ENCODE measurements at regions not wholly inside any gene's neighbourhood (a gene's known extent, or its start where the extent isn't known, plus 50 kb on each side); places are given as distances from the start of the nearest gene placed in this dataset.

DNA sequence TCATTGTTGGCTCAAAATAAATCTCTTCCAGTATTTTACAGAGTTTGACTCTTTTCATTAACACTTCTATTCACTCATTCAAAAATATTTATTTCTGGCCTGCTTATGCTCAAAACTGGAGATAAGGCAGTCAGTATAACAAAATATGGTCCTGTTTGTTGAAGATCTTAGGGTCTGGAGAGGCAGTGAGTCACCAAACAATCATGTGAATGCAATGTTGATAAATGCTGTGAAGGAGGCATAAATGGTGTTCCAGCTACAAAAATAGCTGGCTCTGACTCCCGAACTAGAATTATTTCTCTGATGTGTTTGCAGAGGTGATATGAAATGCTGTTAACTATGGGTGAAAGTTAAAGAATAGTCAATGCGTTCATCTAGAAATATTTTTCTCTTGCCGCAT, 390.6 kb downstream of the AASDHPPT start:
- TF ChIP-seq, protein P1, sequence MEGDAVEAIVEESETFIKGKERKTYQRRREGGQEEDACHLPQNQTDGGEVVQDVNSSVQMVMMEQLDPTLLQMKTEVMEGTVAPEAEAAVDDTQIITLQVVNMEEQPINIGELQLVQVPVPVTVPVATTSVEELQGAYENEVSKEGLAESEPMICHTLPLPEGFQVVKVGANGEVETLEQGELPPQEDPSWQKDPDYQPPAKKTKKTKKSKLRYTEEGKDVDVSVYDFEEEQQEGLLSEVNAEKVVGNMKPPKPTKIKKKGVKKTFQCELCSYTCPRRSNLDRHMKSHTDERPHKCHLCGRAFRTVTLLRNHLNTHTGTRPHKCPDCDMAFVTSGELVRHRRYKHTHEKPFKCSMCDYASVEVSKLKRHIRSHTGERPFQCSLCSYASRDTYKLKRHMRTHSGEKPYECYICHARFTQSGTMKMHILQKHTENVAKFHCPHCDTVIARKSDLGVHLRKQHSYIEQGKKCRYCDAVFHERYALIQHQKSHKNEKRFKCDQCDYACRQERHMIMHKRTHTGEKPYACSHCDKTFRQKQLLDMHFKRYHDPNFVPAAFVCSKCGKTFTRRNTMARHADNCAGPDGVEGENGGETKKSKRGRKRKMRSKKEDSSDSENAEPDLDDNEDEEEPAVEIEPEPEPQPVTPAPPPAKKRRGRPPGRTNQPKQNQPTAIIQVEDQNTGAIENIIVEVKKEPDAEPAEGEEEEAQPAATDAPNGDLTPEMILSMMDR (IDR thresholded peaks at IDR 0.05; ENCODE audit: low read depth, low read length, missing input control): no peak
- TF ChIP-seq FOXA1 (IDR thresholded peaks at IDR 0.05) (no peak), ZBTB33 (IDR thresholded peaks at IDR 0.05) (no peak), RAD21 (IDR thresholded peaks at IDR 0.05) (no peak), RXRA (IDR thresholded peaks at IDR 0.05) (no peak), EGR1 (IDR thresholded peaks at IDR 0.05; ENCODE audit: low read depth in 2 of 2) (no peak), ATF3 (IDR thresholded peaks at IDR 0.05) (no peak), SP1 (IDR thresholded peaks at IDR 0.05) (no peak), TAF1 (conservative IDR thresholded peaks at IDR 0.05) (no peak), JUND (IDR thresholded peaks at IDR 0.05) (no peak), YY1 (IDR thresholded peaks at IDR 0.05) (no peak)
- TF ChIP-seq, protein P2, sequence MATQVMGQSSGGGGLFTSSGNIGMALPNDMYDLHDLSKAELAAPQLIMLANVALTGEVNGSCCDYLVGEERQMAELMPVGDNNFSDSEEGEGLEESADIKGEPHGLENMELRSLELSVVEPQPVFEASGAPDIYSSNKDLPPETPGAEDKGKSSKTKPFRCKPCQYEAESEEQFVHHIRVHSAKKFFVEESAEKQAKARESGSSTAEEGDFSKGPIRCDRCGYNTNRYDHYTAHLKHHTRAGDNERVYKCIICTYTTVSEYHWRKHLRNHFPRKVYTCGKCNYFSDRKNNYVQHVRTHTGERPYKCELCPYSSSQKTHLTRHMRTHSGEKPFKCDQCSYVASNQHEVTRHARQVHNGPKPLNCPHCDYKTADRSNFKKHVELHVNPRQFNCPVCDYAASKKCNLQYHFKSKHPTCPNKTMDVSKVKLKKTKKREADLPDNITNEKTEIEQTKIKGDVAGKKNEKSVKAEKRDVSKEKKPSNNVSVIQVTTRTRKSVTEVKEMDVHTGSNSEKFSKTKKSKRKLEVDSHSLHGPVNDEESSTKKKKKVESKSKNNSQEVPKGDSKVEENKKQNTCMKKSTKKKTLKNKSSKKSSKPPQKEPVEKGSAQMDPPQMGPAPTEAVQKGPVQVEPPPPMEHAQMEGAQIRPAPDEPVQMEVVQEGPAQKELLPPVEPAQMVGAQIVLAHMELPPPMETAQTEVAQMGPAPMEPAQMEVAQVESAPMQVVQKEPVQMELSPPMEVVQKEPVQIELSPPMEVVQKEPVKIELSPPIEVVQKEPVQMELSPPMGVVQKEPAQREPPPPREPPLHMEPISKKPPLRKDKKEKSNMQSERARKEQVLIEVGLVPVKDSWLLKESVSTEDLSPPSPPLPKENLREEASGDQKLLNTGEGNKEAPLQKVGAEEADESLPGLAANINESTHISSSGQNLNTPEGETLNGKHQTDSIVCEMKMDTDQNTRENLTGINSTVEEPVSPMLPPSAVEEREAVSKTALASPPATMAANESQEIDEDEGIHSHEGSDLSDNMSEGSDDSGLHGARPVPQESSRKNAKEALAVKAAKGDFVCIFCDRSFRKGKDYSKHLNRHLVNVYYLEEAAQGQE (IDR thresholded peaks at IDR 0.05): no peak
